ENCODE measurements at regions not wholly inside any gene's neighbourhood (a gene's known extent, or its start where the extent isn't known, plus 50 kb on each side); places are given as distances from the start of the nearest gene placed in this dataset.
A peak's percentile ranks its signal among the peaks of the same experiment; 100 is the strongest.

DNA sequence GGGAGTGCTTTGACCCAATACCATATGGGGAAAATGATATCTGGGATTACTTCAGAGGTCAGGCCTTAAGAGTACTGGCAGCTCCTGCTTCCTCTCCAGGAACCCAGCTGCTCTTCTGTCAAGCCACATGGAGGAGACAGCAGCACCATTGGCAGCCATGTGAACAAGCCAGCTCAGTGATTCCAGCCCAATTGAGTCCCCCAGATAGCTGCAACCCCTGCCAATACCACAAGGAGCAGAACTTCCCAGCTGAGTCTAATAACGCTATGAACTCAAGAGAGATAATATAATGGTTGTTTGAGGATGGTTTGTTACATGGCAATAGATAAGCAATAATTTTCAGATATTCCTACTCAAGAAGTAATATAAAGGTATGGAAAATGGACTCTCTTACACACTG lies 126.8 kb upstream of the CPNE4 start:
- Histone ChIP-seq H3K4me1 (peaks cover 24% of the 10 kb centered on the region), H3K4me2 (no peak overlapping the region), H3K4me3 (no peak overlapping the region), H3K27ac (0 out of 6 replicates have a peak overlapping the region, but pooled peaks of 1 of the 2 experiments have one; percentile 60), H3K9me3 (no peaks in the 10 kb centered on the region)
- FAIRE-seq (no peak), ATAC-seq (0 out of 6 replicates have a peak, but pooled peaks of 1 of the 2 experiments have one; percentile 29), DNase-seq (ENCODE audit: low read depth in 1 of 2, low spot score in 1 of 2) (no peak)
- WGBS (ENCODE audit: missing lambda C conversion rate): 79% methylated on average over 1 of the region's 1 CpG
- TF ChIP-seq, protein P1, sequence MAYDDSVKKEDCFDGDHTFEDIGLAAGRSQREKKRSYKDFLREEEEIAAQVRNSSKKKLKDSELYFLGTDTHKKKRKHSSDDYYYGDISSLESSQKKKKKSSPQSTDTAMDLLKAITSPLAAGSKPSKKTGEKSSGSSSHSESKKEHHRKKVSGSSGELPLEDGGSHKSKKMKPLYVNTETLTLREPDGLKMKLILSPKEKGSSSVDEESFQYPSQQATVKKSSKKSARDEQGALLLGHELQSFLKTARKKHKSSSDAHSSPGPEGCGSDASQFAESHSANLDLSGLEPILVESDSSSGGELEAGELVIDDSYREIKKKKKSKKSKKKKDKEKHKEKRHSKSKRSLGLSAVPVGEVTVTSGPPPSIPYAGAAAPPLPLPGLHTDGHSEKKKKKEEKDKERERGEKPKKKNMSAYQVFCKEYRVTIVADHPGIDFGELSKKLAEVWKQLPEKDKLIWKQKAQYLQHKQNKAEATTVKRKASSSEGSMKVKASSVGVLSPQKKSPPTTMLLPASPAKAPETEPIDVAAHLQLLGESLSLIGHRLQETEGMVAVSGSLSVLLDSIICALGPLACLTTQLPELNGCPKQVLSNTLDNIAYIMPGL (CRISPR knock-in tag; IDR thresholded peaks at IDR 0.05; ENCODE audit: borderline replicate concordance): no peak
- TF ChIP-seq FOXS1 (CRISPR knock-in tag; IDR thresholded peaks at IDR 0.05) (no peak), CHD4 (IDR thresholded peaks at IDR 0.05; ENCODE audit: borderline replicate concordance) (no peak), ZC3H11A (IDR thresholded peaks at IDR 0.05) (no peak)
- CTCF ChIA-PET: interaction anchor here (1.2 to 2.8 kb wide), 3 partner anchors 123 to 367 kb away, joined by 3 to 10 read pairs (median 5); partner anchors contain the start of gene CPNE4
- POLR2A ChIA-PET: no interaction called here

DNA sequence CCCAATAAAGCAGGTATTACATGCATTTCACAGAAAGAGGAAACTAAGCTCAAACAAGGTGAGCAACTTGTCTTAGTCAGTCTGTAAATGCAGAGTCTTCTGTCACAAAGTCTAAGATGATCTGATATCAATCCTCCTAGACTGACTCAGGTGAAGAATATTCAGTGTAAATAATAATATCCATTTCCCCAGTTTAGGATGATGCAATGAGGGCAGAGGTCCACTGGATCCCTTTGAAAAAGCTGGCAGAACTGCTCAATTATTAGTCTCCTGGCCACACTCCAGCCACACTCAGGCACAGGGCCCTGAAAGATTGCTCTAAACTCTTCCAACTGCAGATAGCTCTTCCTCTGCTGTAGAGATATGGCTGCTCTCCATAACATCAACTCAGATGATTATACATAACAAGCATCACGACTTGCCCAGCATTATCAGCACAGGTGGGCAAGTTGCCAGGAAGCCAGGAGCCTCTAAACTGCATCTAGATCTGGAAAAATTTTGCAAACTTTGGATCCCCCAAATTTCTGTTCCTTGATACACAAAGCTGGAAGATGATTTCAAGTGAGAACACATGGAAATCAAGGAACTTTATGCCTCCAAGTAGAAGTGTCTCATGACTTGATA lies 129.8 kb upstream of the CPNE4 start:
- DNase-seq (ENCODE audit: low read depth in 1 of 2, low spot score in 1 of 2): peak; percentile 4 to 80
- WGBS (ENCODE audit: missing lambda C conversion rate): 11% methylated on average over 1 of the region's 1 CpG
- H3K4me3 ChIP-seq: no peak overlapping the region
- FAIRE-seq: no peak
- peaks cover 24% of the 10 kb centered on the region for H3K4me1 ChIP-seq
- peak; percentile 83 to 94 for ATAC-seq
- H3K9me3 ChIP-seq: no peaks in the 10 kb centered on the region
- H3K4me2 ChIP-seq: peak overlapping the region; percentile 56
- ChIA-PET CTCF (interaction anchor here (1.2 to 3.1 kb wide), 3 partner anchors 15 to 130 kb away, joined by 3 to 19 read pairs (median 6); partner anchors contain the start of gene CPNE4), POLR2A (interaction anchor here (1.5 kb wide), 1 partner anchor 29 kb away, joined by 13 read pairs; no protein-coding TSS in a partner anchor)
- peak overlapping the region; percentile 68 to 76 for H3K27ac ChIP-seq
- TF ChIP-seq TP53 (CRISPR knock-in tag; IDR thresholded peaks at IDR 0.05) (no peak), TFCP2L1 (CRISPR knock-in tag; IDR thresholded peaks at IDR 0.05) (no peak), JUNB (IDR thresholded peaks at IDR 0.05) (peak; percentile 93), RAD21 (conservative IDR thresholded peaks at IDR 0.05 in 1 of 2, IDR thresholded peaks at IDR 0.05 in 1 of 2) (peak; percentile 1 to 45; a peak in 3 of 5 replicates), NPAS2 (CRISPR knock-in tag; IDR thresholded peaks at IDR 0.05; ENCODE audit: borderline replicate concordance) (no peak), KDM1A (IDR thresholded peaks at IDR 0.05; ENCODE audit: low read depth) (no peak), POLR2AphosphoS2 (conservative IDR thresholded peaks at IDR 0.05; ENCODE audit: low read length) (no peak), HOXA7 (CRISPR knock-in tag; IDR thresholded peaks at IDR 0.05) (no peak), ESRRA (IDR thresholded peaks at IDR 0.05; ENCODE audit: borderline replicate concordance, low read length) (no peak), FOSL2 (IDR thresholded peaks at IDR 0.05) (peak; percentile 78), FOSL2 (CRISPR knock-in tag; IDR thresholded peaks at IDR 0.05) (peak; percentile 59), ZNF302 (CRISPR knock-in tag; IDR thresholded peaks at IDR 0.05) (no peak), HOXB5 (CRISPR knock-in tag; IDR thresholded peaks at IDR 0.05) (no peak), ZC3H11A (IDR thresholded peaks at IDR 0.05) (no peak), ZFP36 (IDR thresholded peaks at IDR 0.05; ENCODE audit: borderline replicate concordance, partially characterized antibody) (no peak), CBX8 (IDR thresholded peaks at IDR 0.05) (no peak), CEBPB (IDR thresholded peaks at IDR 0.05) (peak; percentile 89 to 95), KDM5A (IDR thresholded peaks at IDR 0.05) (no peak), HEYL (CRISPR knock-in tag; IDR thresholded peaks at IDR 0.05) (no peak), RCOR1 (IDR thresholded peaks at IDR 0.05; ENCODE audit: low read depth, low read length) (no peak), EP300 (IDR thresholded peaks at IDR 0.05) (peak; percentile 54 to 80; a peak in 3 of 5 replicates)
- TF ChIP-seq, protein P2, sequence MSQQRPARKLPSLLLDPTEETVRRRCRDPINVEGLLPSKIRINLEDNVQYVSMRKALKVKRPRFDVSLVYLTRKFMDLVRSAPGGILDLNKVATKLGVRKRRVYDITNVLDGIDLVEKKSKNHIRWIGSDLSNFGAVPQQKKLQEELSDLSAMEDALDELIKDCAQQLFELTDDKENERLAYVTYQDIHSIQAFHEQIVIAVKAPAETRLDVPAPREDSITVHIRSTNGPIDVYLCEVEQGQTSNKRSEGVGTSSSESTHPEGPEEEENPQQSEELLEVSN (IDR thresholded peaks at IDR 0.05; ENCODE audit: borderline replicate concordance, low read depth): no peak
- TF ChIP-seq, protein P3, sequence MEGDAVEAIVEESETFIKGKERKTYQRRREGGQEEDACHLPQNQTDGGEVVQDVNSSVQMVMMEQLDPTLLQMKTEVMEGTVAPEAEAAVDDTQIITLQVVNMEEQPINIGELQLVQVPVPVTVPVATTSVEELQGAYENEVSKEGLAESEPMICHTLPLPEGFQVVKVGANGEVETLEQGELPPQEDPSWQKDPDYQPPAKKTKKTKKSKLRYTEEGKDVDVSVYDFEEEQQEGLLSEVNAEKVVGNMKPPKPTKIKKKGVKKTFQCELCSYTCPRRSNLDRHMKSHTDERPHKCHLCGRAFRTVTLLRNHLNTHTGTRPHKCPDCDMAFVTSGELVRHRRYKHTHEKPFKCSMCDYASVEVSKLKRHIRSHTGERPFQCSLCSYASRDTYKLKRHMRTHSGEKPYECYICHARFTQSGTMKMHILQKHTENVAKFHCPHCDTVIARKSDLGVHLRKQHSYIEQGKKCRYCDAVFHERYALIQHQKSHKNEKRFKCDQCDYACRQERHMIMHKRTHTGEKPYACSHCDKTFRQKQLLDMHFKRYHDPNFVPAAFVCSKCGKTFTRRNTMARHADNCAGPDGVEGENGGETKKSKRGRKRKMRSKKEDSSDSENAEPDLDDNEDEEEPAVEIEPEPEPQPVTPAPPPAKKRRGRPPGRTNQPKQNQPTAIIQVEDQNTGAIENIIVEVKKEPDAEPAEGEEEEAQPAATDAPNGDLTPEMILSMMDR (IDR thresholded peaks at IDR 0.05): no peak
- TF ChIP-seq, protein P1 (CRISPR knock-in tag; IDR thresholded peaks at IDR 0.05; ENCODE audit: borderline replicate concordance): no peak
- TF ChIP-seq, protein P4, sequence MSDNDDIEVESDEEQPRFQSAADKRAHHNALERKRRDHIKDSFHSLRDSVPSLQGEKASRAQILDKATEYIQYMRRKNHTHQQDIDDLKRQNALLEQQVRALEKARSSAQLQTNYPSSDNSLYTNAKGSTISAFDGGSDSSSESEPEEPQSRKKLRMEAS (IDR thresholded peaks at IDR 0.05): no peak

All from A549 (cell line).